Mucosa of rectum (tissue), 2 donors: ENCODE measurements at regions not wholly inside any gene's neighbourhood (a gene's known extent, or its start where the extent isn't known, plus 50 kb on each side); places are given as distances from the start of the nearest gene placed in this dataset.
"Not testable (repeated sequence)": the region's sequence is repeated elsewhere in the genome, so short reads cannot be mapped to it uniquely, and the experiment has no call there.

Source experiments
- H3K27ac ChIP-seq, 2 donors: one replicate each; pipeline ENCODE4 v1.7.0; 2013; ENCODE audit warnings: inconsistent platforms in 2 of 2, low read depth in 2 of 2, low read length in 2 of 2
- H3K27me3 ChIP-seq, 2 donors: one replicate each; pipeline ENCODE4 v1.7.0; 2013; ENCODE audit warnings: low read length in 2 of 2; ENCODE audit not compliant: control insufficient read depth in 2 of 2, insufficient read depth in 2 of 2
- H3K36me3 ChIP-seq, 2 donors: one replicate each; pipeline ENCODE4 v1.7.0; 2013; ENCODE audit warnings: low read length in 2 of 2; ENCODE audit not compliant: control insufficient read depth in 2 of 2, insufficient read depth in 2 of 2
- H3K4me1 ChIP-seq, 2 donors: one replicate each; pipeline ENCODE4 v1.7.0; 2013; ENCODE audit warnings: low read length in 2 of 2, mild to moderate bottlenecking in 1 of 2; ENCODE audit not compliant: control insufficient read depth in 2 of 2, insufficient read depth in 2 of 2
- H3K4me3 ChIP-seq, 2 donors: one replicate each; pipeline ENCODE4 v1.7.0; 2013; ENCODE audit warnings: low read length in 2 of 2
- H3K9ac ChIP-seq, 2 donors: one replicate each; pipeline ENCODE4 v1.7.0; 2013; ENCODE audit warnings: low read length in 2 of 2, low read depth in 1 of 2, mild to moderate bottlenecking in 1 of 2
- H3K9me3 ChIP-seq, 2 donors: one replicate each; pipeline ENCODE4 v1.7.0; 2013; ENCODE audit warnings: low read length in 2 of 2; ENCODE audit not compliant: control insufficient read depth in 2 of 2
- donor health status: healthy.
- donor health status: Normal muscosa, but diverticular disease.

DNA sequence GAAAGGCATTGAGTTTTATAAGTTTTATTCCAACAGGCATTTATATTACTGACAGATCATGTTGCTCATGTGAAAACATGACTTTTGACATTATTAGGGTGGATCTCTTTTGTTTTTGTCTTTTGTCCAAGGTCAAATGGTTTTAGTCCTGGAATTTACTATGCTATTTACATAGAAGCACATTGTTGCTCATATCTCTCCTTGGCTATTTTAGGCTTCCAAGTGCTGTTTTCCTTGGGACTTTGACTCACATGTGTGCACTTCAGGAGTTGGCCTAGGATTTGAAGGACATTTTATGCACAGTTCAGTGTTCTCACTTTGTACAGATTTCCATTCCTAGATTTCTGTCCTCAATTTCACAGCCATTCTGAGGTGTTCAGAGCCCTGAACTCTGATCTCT lies 225.7 kb downstream of the PYDC2 start:
- Histone ChIP-seq H3K9me3 (peaks cover 0 to 6% of the 10 kb centered on the region in 2 donors), H3K4me1 (no peaks in the 10 kb centered on the region), H3K9ac (no peak overlapping the region), H3K36me3 (no peaks in the 10 kb centered on the region), H3K4me3 (no peak overlapping the region), H3K27me3 (no peaks in the 10 kb centered on the region), H3K27ac (no peak overlapping the region)

- Histone ChIP-seq H3K36me3 (no peaks in the 10 kb centered on the region), H3K4me3 (no peak overlapping the region), H3K27me3 (no peaks in the 10 kb centered on the region), H3K9ac (no peak overlapping the region), H3K27ac (no peak overlapping the region), H3K4me1 (no peaks in the 10 kb centered on the region), H3K9me3 (peaks cover 0 to 5% of the 10 kb centered on the region in 2 donors)
These were observed 227.9 kb downstream of the PYDC2 start for GRCh38 chr3:191688756-191689433.

DNA sequence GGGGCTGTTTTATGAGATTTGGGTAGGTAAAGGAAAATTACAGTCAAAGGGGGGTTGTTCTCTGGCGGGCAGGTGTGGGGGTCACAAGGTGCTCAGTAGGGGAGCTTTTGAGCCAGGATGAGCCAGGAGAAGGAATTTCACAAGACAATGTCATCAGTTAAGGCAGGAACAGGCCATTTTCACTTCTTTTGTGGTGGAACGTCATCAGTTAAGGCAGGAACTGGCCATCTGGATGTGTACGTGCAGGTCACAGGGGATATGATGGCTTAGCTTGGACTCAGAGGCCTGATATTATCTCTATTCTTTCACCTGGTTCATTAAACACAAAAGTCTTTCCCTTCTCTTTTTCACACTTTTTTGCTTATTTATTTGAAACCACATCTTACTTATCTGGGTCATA lies 230.2 kb downstream of the PYDC2 start:
- not testable (repeated sequence) for H3K36me3 ChIP-seq, H3K4me3 ChIP-seq, H3K27me3 ChIP-seq, H3K27ac ChIP-seq, H3K9me3 ChIP-seq, H3K4me1 ChIP-seq, H3K9ac ChIP-seq

- Histone ChIP-seq H3K9me3 (no peaks in the 10 kb centered on the region), H3K27ac (no peak overlapping the region), H3K9ac (no peak overlapping the region), H3K27me3 (no peaks in the 10 kb centered on the region), H3K4me3 (no peak overlapping the region), H3K36me3 (no peaks in the 10 kb centered on the region), H3K4me1 (no peaks in the 10 kb centered on the region)
These were observed 234.3 kb downstream of the PYDC2 start for GRCh38 chr3:191695131-191695814.

DNA sequence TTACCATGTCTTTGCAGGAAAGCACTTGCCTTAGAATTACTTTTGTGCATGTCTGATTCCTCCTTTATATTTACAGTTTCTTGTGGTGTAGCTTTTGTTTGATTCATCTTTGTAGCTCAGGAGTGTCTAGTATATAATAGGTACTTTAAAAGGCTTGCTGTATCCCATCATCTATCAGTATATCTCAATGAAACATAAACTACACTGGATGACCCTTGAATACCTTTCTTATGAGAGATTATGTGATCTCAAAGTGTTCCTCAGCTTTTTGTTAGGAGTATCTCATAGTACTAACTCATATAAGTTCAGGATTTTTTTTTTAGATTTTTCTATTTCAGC lies 234.8 kb downstream of the PYDC2 start:
- Histone ChIP-seq H3K4me3 (no peak overlapping the region), H3K27ac (no peak overlapping the region), H3K27me3 (no peaks in the 10 kb centered on the region), H3K9me3 (no peaks in the 10 kb centered on the region), H3K9ac (no peak overlapping the region), H3K4me1 (no peaks in the 10 kb centered on the region), H3K36me3 (no peaks in the 10 kb centered on the region)

DNA sequence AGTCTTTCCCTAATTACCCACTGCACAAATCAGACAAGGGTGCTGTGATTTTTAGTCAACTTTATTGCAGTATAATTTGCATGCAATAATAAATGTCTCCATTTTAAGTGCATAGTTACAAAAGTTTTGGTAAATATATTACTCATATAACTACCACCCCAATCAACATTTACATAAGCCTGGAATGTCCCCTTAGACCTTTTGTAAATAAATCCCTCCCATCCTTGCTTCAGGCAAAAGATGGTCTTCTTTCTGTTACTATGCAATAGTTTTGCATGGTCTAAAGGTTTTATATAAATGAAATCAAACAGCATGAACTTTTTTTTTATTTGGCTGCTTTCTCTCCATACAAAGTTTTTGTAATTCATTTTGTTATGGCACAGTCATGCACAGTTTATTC lies 235.4 kb downstream of the PYDC2 start:
- Histone ChIP-seq H3K9me3 (no peaks in the 10 kb centered on the region), H3K4me1 (no peaks in the 10 kb centered on the region)

DNA sequence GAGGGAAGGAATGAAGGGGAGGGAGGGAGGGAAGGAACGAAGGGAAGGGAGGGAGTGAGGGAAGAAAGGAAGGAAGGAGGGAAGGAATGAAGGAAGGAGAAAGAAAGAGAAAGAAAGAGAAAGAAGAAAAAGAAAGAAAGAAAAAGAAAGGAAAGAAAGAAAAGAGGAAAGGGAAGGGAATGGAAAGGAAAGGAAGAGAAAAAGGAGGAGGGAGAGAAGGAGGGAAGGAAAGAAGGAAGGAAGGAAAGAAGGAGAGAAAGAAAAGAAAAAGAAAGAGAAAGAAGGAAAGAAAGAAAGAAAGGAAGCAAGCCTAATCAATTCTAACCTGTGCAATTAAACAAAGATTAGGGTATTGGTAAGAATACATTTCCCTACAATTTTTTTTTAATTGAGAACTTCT lies 238.6 kb downstream of the PYDC2 start:
- H3K9ac ChIP-seq, result no peak overlapping the region
- H3K27me3 ChIP-seq, result no peaks in the 10 kb centered on the region
- H3K27ac ChIP-seq, result no peak overlapping the region
- H3K4me1 ChIP-seq, result no peaks in the 10 kb centered on the region
- H3K36me3 ChIP-seq, result no peaks in the 10 kb centered on the region
- H3K9me3 ChIP-seq, result peaks cover 0 to 4% of the 10 kb centered on the region in 2 donors
- no peak overlapping the region for H3K4me3 ChIP-seq

More for the DNA sequence above, 235.4 kb downstream of the PYDC2 start:
- Histone ChIP-seq H3K27ac (no peak overlapping the region), H3K9ac (no peak overlapping the region), H3K36me3 (no peaks in the 10 kb centered on the region), H3K27me3 (no peaks in the 10 kb centered on the region), H3K4me3 (no peak overlapping the region)

DNA sequence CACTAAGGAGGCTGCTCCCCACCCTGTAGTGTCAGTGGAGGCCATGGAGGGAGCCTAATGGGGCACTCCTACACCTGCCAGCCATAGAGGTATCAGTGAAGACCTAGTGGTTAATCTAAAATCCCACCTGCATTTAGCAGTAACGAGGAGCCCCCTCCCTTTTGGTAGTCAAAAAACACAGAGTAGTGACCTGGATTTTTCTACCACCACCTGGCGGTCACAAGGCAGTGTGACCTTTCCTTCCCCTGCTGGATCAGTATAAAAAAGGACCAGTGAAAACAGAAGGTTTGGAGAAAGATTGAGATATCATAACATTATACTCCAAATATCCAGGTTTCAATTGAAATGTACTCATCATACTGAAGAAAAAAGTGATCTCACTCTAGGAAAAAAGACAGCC lies 241.2 kb downstream of the PYDC2 start:
- Histone ChIP-seq H3K36me3 (no peaks in the 10 kb centered on the region), H3K9ac (no peak overlapping the region), H3K4me1 (no peaks in the 10 kb centered on the region), H3K27ac (no peak overlapping the region), H3K4me3 (no peak overlapping the region), H3K27me3 (no peaks in the 10 kb centered on the region), H3K9me3 (peaks cover 0 to 4% of the 10 kb centered on the region in 2 donors)

DNA sequence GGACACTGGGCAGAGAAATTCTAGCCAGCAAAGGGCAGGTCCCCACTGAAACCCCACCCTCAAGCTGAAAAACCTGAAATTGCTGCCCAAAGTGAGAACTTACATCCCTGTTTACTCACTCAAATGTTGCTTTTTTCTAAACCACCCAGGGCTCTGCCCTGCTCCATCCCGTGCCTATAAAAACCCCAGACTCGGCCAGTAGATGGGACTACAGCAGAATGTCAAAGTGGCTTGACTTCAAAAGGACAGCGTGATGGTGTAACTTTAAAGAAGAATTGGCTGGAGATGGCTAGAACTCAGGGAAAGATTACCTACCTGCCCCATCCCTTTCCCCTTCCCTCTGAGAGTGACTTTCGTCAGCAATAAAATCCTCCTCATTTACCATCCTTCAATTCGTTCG lies 246.9 kb downstream of the PYDC2 start:
- Histone ChIP-seq H3K9ac (no peak overlapping the region), H3K9me3 (peaks cover 0 to under 1% of the 10 kb centered on the region in 2 donors), H3K4me3 (no peak overlapping the region), H3K36me3 (no peaks in the 10 kb centered on the region), H3K27ac (no peak overlapping the region), H3K27me3 (no peaks in the 10 kb centered on the region), H3K4me1 (no peaks in the 10 kb centered on the region)

DNA sequence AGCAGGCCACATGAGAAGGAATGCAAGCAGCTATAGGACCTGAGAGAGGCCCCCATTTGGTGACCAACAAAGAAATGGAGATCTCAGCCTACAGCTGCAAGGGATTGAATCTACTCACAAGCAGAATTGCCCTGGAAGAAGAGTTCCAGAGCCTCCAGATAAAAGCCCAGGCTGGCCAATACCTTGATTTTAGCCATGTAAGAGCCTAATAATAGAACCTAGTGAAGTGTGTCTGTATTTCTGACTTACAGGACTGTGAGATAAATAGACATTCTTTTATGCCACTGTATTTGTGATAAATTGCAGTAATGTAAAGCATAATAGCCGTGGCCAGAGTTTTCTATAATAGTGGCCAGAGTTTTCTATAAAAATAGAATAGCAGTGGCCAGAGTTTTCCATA lies 254.6 kb downstream of the PYDC2 start:
- Histone ChIP-seq H3K36me3 (no peaks in the 10 kb centered on the region), H3K9ac (no peak overlapping the region), H3K4me3 (no peak overlapping the region), H3K27me3 (no peaks in the 10 kb centered on the region), H3K9me3 (peaks cover 2 to 3% of the 10 kb centered on the region in 2 donors), H3K27ac (no peak overlapping the region), H3K4me1 (no peaks in the 10 kb centered on the region)
